ENCODE measurements at regions not wholly inside any gene's neighbourhood (a gene's known extent, or its start where the extent isn't known, plus 50 kb on each side); places are given as distances from the start of the nearest gene placed in this dataset.

GRCh38 chr5:61916621-61917620, 389.1 kb upstream of the KIF2A start:
- DNase-seq, result no peak

GRCh38 chr5:61918611-61919010, 387.4 kb upstream of the KIF2A start:
- no peak for DNase-seq

GRCh38 chr5:61919920-61920319, 386.1 kb upstream of the KIF2A start:
- no peak for DNase-seq

GRCh38 chr5:61924251-61924650, 381.8 kb upstream of the KIF2A start:
- DNase-seq, result no peak

GRCh38 chr5:61926911-61927310, 379.1 kb upstream of the KIF2A start:
- no peak for DNase-seq

GRCh38 chr5:61931236-61931635, 374.8 kb upstream of the KIF2A start:
- no peak for DNase-seq

GRCh38 chr5:61933787-61934626, 372.0 kb upstream of the KIF2A start:
- DNase-seq, result peak in 1 of 2 donors; percentile 27

GRCh38 chr5:61941637-61942036, 364.4 kb upstream of the KIF2A start:
- no peak for DNase-seq

- no peak for DNase-seq
Measured at GRCh38 chr5:61942462-61943049, 363.4 kb upstream of the KIF2A start.

- no peak for DNase-seq
Measured at GRCh38 chr5:61943713-61944112, 362.3 kb upstream of the KIF2A start.

- no peak for DNase-seq
Measured at GRCh38 chr5:61948151-61948550, 357.9 kb upstream of the KIF2A start.

GRCh38 chr5:61949054-61949678, 356.8 kb upstream of the KIF2A start:
- DNase-seq, result no peak

- DNase-seq, result no peak
Measured at GRCh38 chr5:61949679-61950435, 356.1 kb upstream of the KIF2A start.

GRCh38 chr5:61951295-61951694, 354.7 kb upstream of the KIF2A start:
- DNase-seq, result no peak

- DNase-seq, result no peak
Measured at GRCh38 chr5:61953913-61954312, 352.1 kb upstream of the KIF2A start.

GRCh38 chr5:61964201-61964600, 341.8 kb upstream of the KIF2A start:
- no peak for DNase-seq

GRCh38 chr5:61965069-61965468, 340.9 kb upstream of the KIF2A start:
- DNase-seq, result no peak

- DNase-seq, result no peak
Measured at GRCh38 chr5:61965490-61965889, 340.5 kb upstream of the KIF2A start.

GRCh38 chr5:61966296-61966955, 339.6 kb upstream of the KIF2A start:
- no peak for DNase-seq

GRCh38 chr5:61966997-61967396, 339.0 kb upstream of the KIF2A start:
- no peak for DNase-seq

- no peak for DNase-seq
Measured at GRCh38 chr5:61967681-61968080, 338.3 kb upstream of the KIF2A start.

GRCh38 chr5:61969347-61969746, 336.7 kb upstream of the KIF2A start:
- DNase-seq, result no peak
